DND-41 (cell line): ENCODE measurements at regions not wholly inside any gene's neighbourhood (a gene's known extent, or its start where the extent isn't known, plus 50 kb on each side); places are given as distances from the start of the nearest gene placed in this dataset.
"Not testable (repeated sequence)": the region's sequence is repeated elsewhere in the genome, so short reads cannot be mapped to it uniquely, and the experiment has no call there.

ENCODE experiments used
- ATAC-seq: fragments of 200-7000 bp; cut with Tn5 transposase; 3 replicates; pipeline ENCODE4 v1.9.1; 2021; ENCODE audit warnings: low read depth; ENCODE audit not compliant: insufficient read depth
- DNase-seq: peaks from one replicate; pipeline ENCODE4 v3.0.0-alpha.2; 2020
- H2AFZ ChIP-seq: 2 replicates; pipeline ENCODE4 v1.6.0; 2012; ENCODE audit warnings: low read depth, low read length
- H3K27ac ChIP-seq: 2 replicates; pipeline ENCODE4 v1.5.1; 2012; ENCODE audit warnings: low read length, inconsistent platforms
- H3K27me3 ChIP-seq: fragments of 200-600 bp; sonication (generic); 2 replicates; pipeline ENCODE4 v1.6.0; 2012; ENCODE audit warnings: low read length, mild to moderate bottlenecking, inconsistent platforms; ENCODE audit not compliant: insufficient read depth, poor library complexity
- H3K36me3 ChIP-seq: 2 replicates; pipeline ENCODE4 v1.5.1; 2012; ENCODE audit warnings: low read length, inconsistent platforms; ENCODE audit not compliant: insufficient read depth
- H3K4me1 ChIP-seq: 2 replicates; pipeline ENCODE4 v1.5.1; 2012; ENCODE audit warnings: mild to moderate bottlenecking, low read length; ENCODE audit not compliant: insufficient read depth
- H3K4me2 ChIP-seq: 2 replicates; pipeline ENCODE4 v1.6.0; 2012; ENCODE audit warnings: mild to moderate bottlenecking, moderate library complexity, low read length, inconsistent platforms; ENCODE audit not compliant: insufficient read depth
- H3K4me3 ChIP-seq, 2 experiments: fragments of 200-600 bp in 1 of 2; shearing (Covaris generic) in 1 of 2; 2 replicates each; pipeline ENCODE4 v1.5.1; 2012 to 2016; ENCODE audit warnings: inconsistent platforms in 2 of 2, low read length in 2 of 2, mild to moderate bottlenecking in 2 of 2, low read depth in 1 of 2, moderate library complexity in 1 of 2
- H3K79me2 ChIP-seq: 2 replicates; pipeline ENCODE4 v1.6.0; 2012; ENCODE audit warnings: low read length, inconsistent platforms; ENCODE audit not compliant: insufficient read depth
- H3K9ac ChIP-seq: 2 replicates; pipeline ENCODE4 v1.6.0; 2012; ENCODE audit warnings: low read depth, mild to moderate bottlenecking, inconsistent platforms, low read length, moderate library complexity
- H3K9me3 ChIP-seq: 2 replicates; pipeline ENCODE4 v1.5.1; 2012; ENCODE audit warnings: low read length, moderate library complexity, mild to moderate bottlenecking, inconsistent platforms; ENCODE audit not compliant: insufficient read depth, severe bottlenecking
- H4K20me1 ChIP-seq: 2 replicates; pipeline ENCODE4 v1.6.0; 2012; ENCODE audit warnings: low read length; ENCODE audit not compliant: insufficient read depth
- EZH2 ChIP-seq: IDR thresholded peaks from 3 replicates; pipeline ENCODE4 v1.6.1; 2012; ENCODE audit warnings: borderline replicate concordance, low read depth, mild to moderate bottlenecking, moderate library complexity, low read length, inconsistent platforms; ENCODE audit not compliant: severe bottlenecking
- TF ChIP-seq, protein P1 (sequence below): IDR thresholded peaks from 2 replicates; pipeline ENCODE4 v1.5.1; 2012; ENCODE audit warnings: borderline replicate concordance, low read length, moderate library complexity, mild to moderate bottlenecking; ENCODE audit not compliant: poor library complexity, severe bottlenecking; ENCODE audit errors: extremely low read depth

DNA sequence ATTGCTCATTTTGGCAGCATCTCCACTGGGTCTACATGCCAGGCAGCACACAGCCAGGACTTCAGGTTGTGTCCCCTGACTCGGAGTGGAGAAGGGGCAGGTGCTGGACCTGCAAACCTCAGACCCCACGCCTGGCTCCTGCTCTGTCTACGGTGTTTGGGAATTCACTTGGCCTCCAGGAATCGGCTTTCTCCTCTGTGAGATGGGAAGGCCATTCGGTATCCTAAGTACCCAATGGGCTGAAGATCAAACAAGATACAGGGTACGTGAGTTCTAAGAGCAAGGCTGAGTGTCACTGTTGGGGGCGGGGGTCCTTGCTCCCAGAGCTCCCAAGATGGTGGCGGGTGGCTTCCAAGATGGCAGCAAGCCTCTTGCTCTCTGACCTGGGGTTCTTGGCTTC lies 73.2 kb upstream of the EN2 start:
- TF ChIP-seq, protein P1, sequence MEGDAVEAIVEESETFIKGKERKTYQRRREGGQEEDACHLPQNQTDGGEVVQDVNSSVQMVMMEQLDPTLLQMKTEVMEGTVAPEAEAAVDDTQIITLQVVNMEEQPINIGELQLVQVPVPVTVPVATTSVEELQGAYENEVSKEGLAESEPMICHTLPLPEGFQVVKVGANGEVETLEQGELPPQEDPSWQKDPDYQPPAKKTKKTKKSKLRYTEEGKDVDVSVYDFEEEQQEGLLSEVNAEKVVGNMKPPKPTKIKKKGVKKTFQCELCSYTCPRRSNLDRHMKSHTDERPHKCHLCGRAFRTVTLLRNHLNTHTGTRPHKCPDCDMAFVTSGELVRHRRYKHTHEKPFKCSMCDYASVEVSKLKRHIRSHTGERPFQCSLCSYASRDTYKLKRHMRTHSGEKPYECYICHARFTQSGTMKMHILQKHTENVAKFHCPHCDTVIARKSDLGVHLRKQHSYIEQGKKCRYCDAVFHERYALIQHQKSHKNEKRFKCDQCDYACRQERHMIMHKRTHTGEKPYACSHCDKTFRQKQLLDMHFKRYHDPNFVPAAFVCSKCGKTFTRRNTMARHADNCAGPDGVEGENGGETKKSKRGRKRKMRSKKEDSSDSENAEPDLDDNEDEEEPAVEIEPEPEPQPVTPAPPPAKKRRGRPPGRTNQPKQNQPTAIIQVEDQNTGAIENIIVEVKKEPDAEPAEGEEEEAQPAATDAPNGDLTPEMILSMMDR, result no peak
- TF ChIP-seq EZH2, result no peak
- H2AFZ ChIP-seq, result no peak overlapping the region
- no peaks in the 10 kb centered on the region for H3K9me3 ChIP-seq
- 0 out of 2 replicates have a peak, but pooled peaks cover 3% of the 10 kb centered on the region for H4K20me1 ChIP-seq
- H3K4me2 ChIP-seq, result no peak overlapping the region
- ATAC-seq, result no peak
- peaks cover 28% of the 10 kb centered on the region for H3K27me3 ChIP-seq
- no peaks in the 10 kb centered on the region for H3K36me3 ChIP-seq
- no peak overlapping the region for H3K27ac ChIP-seq
- no peaks in the 10 kb centered on the region for H3K79me2 ChIP-seq
- H3K4me3 ChIP-seq, result no peak overlapping the region
- no peak overlapping the region for H3K9ac ChIP-seq
- no peaks in the 10 kb centered on the region for H3K4me1 ChIP-seq
- DNase-seq, result no peak

DNA sequence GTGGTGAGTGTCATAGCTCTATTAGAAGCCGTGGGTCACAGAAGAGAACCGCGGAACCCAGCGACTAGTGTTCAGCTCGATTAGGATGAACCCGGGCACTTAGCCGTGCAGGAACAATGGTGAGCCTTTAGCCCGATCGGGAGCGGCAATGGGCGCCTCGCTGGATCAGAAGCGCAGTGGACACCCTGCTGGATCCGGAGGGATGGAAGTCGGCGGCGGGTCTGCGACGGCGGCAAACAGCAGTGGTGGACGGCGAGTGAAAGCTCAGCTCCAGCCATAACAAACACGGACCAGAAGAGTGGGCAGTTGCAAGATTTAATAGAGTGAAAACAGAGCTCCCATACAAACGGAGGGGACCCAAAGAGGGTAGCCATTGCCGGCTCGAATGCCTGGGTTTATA lies 72.7 kb upstream of the EN2 start:
- not testable (repeated sequence) for ATAC-seq, DNase-seq, H3K4me2 ChIP-seq, H3K27ac ChIP-seq, H3K36me3 ChIP-seq, H2AFZ ChIP-seq, H3K9ac ChIP-seq, H3K4me3 ChIP-seq, H3K9me3 ChIP-seq, H4K20me1 ChIP-seq, H3K79me2 ChIP-seq, H3K4me1 ChIP-seq
- H3K27me3 ChIP-seq, result peaks cover 24% of the 10 kb centered on the region

DNA sequence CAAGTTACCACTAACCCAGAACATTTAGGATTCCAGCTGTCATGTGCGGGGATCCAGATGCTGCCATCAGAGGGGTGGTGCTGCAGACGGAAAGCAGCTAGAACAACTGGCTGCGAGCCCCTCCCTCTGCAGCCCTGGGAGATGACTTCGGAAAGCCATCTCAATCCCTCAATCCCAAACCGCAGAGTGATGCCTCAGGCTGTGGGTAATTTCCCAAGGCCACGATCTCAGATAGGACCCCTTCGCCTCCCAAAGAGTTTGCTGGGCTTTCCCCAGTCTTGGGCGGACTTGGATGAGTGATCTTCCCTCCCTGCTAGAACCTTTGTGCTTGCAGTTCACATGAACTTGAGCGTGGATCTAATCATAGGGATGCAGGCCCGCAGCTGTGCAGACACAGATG lies 71.3 kb upstream of the EN2 start:
- Histone ChIP-seq H3K36me3 (no peaks in the 10 kb centered on the region), H4K20me1 (0 out of 2 replicates have a peak, but pooled peaks cover 3% of the 10 kb centered on the region), H3K4me2 (no peak overlapping the region), H2AFZ (no peak overlapping the region), H3K27me3 (peaks cover 15% of the 10 kb centered on the region), H3K9ac (no peak overlapping the region), H3K4me3 (no peak overlapping the region), H3K27ac (no peak overlapping the region), H3K9me3 (no peaks in the 10 kb centered on the region), H3K79me2 (no peaks in the 10 kb centered on the region), H3K4me1 (no peaks in the 10 kb centered on the region)
- DNase-seq (no peak), ATAC-seq (no peak)
- TF ChIP-seq, protein P1, result no peak
- no peak for TF ChIP-seq EZH2

DNA sequence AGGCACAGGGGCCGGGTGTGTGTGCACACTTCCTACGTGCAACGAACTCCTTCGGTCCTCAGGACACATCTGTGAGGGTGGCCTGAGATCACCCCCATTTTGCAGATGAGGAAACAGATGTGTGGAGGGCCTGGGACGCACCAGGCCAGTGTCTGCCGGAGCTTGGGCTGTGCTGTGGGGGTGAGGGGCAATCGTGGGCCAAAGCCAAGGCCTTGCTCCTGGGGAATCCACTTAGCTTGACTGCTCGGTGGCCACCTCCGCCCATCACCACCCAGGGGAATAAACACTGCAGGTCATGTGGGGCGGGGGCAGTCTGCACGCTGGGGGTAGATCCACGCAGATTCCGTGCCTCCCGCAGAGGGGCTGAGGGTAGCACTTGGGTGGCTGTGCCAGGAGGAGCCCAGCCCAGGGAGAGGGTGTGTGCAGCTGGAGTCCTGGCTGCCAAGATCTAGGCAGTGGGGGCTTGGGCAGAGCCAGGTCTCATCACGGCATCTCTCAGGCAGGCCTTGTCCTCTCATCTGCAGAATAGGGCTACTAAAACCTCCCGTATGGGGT lies 70.8 kb upstream of the EN2 start:
- H3K9me3 ChIP-seq, result no peaks in the 10 kb centered on the region
- no peak overlapping the region for H3K4me3 ChIP-seq
- DNase-seq (no peak), ATAC-seq (no peak)
- no peaks in the 10 kb centered on the region for H3K79me2 ChIP-seq
- no peaks in the 10 kb centered on the region for H3K36me3 ChIP-seq
- H3K4me1 ChIP-seq, result no peaks in the 10 kb centered on the region
- peaks cover 15% of the 10 kb centered on the region for H3K27me3 ChIP-seq
- TF ChIP-seq EZH2, result no peak
- TF ChIP-seq, protein P1, result no peak
- no peak overlapping the region for H3K4me2 ChIP-seq
- H2AFZ ChIP-seq, result no peak overlapping the region
- H3K27ac ChIP-seq, result no peak overlapping the region
- H4K20me1 ChIP-seq, result 0 out of 2 replicates have a peak, but pooled peaks cover 3% of the 10 kb centered on the region
- H3K9ac ChIP-seq, result no peak overlapping the region
